Stimulated activated CD4-positive, alpha-beta T cell treated with anti-CD3 and anti-CD28 coated beads, Interleukin-12 subunit alpha, Interleukin-12 subunit beta, amount 100 ng/mL, for 24 hours (primary cell): ENCODE measurements at regions not wholly inside any gene's neighbourhood (a gene's known extent, or its start where the extent isn't known, plus 50 kb on each side); places are given as distances from the start of the nearest gene placed in this dataset.

Experiments
- DNase-seq, 2 experiments: peaks; one replicate each; pipeline ENCODE4 v3.0.0-alpha.2; 2020; ENCODE audit warnings: low read depth in 2 of 2

DNA sequence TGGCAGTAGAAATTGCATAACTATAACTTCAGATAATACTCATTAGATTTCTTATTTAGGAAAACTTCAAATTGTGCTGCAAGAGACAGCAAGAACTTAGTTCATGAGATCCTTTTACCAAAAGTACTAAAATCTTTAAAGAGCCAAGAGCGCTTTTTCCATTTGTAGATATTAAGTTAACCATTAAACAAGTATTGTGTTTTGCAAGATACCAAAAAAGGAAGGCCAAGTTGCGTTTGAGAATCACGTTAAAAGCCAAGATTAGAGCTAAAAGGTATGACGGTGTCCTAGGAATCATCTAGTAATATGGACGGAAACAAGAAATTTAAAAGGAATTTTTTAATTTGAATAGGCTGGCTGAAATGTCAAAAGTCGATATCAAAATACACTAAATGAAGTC is 361.3 kb upstream of the LYPLAL1 start:
- no peak for DNase-seq

DNA sequence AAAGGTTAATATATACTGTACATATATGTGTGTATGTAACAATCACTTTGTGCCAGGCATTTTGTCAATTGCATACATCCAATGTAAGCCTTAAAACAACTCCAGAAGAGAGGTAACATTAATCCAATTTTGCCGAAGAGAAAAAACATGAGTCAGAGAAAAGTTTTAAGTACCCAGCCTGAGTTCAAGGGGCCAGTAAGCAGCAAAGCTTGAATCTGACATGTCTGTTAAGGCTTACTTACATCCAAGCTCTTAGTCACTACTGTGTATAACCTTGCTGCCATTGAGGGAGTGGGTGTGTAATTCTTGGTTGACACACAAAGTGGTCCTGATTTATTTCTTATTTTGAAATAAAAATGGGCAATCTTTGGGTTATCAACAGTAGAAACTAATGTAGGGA is 360.4 kb upstream of the LYPLAL1 start:
- DNase-seq = no peak

DNA sequence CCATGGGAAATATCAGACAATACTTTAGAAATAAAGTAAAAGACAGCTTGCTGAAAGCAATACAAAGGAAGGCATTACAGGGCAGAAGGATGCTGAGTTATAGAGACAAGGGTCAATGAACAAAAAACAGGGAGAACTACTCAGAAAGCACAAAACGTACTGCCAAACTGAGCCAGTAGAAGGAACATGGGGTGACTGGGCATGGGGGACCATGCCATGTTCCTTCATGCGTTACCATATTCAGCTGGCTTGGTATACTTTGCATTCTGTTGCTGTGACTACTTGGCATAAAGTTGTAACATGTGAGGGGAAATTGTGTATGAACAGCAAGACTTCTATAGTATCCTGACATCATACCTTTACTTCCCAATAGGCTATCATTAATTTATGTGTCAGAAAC is 358.6 kb upstream of the LYPLAL1 start:
- DNase-seq = no peak

DNA sequence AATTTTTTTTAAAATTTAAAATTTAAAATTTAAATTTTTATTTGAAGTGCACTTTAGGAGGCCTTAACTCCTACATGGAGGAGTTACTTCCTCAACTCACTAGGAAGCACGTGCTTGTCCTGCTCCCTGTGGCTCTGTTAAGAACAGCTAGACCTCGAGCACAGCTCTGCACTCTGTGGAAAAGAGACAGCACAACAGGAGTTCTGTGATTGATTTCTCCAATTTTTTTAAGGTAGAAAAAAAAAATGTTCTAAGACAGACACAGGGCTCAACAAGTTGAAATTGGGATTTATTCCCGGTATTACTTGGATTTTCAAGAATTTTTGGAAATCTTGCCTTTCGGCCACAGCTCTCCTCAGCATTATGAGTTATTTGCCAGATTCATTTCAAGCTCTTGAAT is 356.6 kb upstream of the LYPLAL1 start:
- no peak for DNase-seq

DNA sequence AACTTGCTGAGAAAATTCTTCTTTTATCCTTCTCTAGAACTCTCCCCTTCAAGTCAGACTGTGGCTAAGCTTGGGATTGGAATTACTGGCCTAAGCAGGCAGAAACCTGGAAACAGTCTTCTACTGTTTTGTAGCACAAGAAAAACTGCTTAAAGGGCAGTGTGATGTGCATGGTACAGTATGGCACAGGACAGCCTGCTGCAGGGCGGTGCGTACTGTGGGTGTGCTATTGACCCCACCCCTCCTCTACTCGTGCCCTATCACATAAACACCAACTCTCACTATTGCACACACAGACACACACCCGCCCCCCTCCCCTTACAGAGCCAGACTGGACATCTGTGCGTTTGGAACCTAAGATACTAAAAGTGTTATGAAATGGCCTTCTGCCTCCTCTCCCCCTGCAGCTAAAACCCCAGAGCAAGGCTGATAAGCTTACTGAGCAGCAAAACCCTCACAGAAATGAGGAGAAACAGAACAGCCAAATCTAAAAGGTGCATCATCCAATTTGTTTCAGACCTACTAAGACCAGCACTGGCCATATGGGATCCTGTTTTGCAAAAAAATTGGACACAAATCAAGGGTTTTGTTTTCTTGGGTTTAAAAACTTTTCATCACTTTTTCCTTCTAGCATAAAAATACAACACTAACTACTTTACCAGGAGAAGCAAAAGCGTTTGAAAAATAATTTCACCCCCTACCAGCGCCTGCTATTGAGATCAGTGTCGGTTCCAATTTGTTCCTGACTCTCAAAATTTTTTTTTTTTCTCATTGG is 355.8 kb upstream of the LYPLAL1 start:
- DNase-seq = no peak

DNA sequence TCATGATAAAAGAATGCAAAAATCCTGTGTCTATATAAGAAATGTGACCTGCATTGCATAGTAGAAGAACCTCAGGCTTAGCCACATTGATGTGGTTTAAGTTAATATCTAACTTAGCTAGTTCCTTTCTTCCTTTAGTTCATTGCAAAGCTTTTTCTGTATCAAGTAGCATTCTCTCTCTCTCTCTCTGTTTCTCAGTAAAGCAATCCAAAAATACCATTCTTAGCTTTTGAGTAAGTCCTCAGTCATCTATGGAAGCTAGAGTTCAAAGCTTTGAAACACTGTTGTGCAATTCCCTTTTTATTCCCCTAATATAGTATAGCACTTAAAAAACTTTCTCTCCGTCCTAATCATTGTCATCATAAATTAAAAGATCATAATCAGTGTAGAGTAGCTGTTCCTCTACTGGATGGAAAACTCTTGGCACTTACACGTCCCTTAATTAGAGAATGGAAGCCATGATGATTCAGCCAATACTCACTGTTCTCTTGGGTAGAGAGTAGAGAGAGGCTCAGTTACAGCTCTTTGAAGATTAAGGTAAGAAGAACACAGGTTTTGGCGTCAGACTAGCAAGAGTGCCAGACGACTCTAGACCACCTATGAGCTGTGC is 350.3 kb upstream of the LYPLAL1 start:
- DNase-seq = no peak

DNA sequence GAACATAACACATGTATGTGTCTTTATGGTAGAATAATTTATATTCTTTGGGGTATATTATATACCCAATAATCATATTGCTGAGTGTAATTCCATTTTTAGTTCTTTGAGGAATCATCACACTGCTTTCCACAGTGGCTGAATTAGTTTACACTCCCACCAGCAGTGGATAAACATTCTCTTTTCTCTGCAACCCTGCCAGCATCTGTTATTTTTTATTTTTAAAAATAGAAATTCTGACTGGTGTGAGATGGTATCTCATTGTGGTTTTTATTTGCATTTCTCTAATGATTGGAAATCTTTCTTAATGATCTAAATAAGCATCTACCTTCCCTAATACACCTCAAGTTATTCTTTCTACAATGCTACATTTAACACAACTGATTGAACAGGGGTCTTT is 346.2 kb upstream of the LYPLAL1 start:
- no peak for DNase-seq

DNA sequence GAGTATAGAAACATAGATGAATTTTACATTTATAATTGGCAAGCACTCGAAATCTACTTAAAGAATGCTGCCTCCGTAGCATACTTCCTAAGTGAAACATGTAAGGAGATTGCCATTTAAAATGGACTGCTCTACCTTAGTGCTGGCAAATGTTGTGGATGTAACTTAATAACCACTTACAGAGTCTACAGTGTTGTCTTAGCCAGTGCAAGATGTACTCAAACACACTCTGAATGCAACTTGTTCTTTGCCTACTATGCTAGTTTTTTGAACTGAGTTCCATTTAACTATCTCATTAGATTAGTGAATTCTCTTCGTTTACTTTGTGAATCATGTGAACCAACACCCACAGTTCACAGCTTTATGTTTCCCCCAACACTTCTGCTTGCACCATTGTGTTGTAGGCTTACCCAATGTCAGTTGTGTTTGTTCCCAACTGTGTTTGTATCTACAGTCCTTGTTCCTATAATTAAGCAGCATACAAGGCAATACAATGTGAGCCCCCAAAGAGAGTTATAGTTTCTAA is 345.5 kb upstream of the LYPLAL1 start:
- DNase-seq = no peak

DNA sequence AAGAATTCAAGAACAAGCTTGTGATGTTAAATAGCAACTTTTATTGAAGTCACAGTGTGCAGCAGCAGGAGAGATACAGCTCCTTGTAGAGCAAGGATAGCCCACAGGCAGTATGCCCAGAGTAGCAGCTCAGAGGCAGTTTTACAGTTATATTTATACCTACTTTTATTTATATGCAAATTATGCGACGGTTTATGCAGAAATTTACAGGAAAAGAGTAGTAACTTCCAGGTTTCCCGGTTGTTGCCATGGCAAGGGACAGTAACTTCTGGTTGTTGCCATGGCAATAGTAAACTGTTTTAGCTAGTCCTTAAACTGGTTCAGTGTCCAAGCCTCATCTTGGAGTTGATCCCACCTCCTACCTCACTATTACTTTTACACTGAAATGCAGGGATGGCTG is 344.6 kb upstream of the LYPLAL1 start:
- no peak for DNase-seq

DNA sequence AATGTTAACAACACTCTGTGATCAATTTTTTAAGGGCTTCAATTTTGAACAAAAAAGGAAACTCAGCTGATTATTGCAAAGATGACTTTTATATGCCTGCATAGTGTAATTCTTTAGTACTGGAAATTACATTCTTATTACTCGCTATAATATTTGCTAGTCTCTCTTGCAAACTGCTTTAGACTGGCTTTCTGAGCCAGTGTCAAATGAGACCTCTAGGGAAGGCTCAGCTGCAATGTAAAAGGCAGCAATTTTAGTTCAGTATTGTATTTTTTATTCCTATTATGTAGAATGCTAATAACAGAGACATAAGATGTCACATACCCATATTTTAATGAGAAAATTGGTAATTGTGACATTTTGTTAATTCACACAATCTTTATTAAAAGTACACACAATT is 338.1 kb upstream of the LYPLAL1 start:
- DNase-seq = no peak

DNA sequence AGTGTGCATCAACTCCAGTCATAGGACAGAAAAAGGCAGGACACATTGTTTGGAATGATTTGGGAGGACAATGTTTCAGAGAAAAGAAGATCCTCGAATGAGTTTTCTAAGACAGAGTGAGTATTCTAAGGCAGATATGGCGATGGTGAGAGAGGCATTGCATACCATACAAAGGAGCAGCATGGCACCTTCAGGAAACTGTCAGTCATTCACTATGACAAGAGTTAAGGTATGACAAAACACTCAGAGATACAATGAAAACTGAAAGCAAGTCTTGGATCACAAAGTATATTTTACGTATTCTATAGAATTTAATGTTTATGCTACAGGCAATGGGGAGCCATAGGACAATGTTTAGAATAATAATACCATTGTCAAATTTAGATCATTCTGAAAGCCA is 337.4 kb upstream of the LYPLAL1 start:
- DNase-seq = no peak

DNA sequence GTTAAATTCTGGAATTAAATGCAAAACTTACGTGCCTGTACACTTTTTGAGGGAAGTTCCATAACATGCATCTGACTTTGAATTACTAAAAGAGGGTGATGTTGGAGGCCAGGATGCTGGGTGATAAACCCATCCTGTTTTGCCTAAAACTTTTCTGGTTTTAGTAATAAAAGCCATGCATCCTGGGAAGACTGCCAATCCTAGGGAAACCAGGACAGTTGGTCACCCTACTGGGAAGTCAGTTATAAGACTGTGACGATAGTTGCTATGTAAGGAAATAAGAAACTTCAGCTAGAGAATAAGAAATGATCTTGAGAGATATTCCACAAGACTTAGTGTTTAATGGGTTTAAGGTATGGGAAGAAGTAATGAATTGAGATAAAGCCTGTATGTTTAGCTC is 336.6 kb upstream of the LYPLAL1 start:
- no peak for DNase-seq

DNA sequence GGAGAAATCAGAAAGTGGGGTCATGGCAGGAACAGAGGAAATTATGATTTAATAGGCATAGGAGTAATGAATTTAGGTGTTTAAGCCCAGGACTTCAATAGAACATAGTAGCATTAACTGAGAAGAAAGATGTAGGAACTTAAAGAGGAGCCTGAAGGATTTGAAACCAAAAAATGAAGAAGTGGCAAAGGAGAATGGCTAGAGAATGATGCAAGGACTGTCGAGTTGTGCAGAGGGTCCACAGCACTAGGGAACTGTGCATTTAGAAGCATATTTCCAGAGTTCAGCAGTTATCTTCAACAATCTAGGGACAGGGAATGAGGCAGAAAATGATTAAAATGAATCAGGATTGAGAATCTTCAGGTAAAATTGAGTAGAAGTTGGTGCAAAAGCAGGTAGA is 328.1 kb upstream of the LYPLAL1 start:
- DNase-seq = no peak

DNA sequence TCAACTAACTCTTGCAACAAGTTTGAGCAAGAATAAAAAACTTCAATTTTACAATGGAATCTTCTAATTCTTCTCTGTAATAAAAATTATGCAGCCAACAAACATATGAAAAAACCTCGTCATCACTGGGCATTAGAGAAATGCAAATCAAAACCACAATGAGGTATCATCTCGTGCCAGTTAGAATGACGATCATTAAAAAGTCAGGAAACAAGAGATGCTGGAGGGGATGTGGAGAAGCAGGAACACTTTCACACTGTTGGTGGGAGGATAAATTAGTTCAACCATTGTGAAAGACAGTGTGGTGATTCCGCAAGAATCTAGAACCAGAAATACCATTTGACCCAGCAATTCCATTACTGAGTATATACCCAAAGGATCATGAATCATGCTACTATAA is 327.5 kb upstream of the LYPLAL1 start:
- DNase-seq = no peak

DNA sequence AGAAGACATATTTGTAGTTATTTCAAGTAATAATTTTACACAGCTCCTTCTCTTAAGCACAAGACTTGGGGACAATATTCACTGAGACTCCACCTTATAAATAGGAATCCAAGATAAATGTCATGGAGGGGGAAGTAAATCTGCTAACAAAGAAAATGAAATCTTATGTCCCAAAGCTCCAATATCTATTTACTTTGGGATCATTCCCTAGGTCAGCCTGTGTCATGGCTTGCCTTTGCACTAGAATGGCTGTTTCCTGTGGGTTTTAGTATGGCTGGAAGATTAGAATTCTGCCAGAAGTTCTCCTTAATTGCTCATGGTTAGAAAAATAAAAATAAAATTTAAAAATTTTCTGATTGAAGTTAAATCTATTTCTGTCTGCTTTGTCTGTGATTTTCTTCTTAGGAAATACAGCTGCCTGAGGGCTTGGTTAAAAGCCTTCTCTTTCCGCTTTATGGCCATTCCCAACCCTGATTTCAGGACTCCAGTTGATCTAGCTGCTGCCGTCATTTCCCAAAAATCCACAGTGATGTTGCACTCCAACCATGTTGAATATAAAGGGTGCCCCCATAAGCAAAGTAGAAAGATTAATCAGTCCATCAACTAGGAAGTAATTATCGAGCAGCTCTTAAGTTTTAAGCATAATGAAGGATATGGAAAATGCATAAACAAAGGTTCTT is 326.4 kb upstream of the LYPLAL1 start:
- no peak for DNase-seq

DNA sequence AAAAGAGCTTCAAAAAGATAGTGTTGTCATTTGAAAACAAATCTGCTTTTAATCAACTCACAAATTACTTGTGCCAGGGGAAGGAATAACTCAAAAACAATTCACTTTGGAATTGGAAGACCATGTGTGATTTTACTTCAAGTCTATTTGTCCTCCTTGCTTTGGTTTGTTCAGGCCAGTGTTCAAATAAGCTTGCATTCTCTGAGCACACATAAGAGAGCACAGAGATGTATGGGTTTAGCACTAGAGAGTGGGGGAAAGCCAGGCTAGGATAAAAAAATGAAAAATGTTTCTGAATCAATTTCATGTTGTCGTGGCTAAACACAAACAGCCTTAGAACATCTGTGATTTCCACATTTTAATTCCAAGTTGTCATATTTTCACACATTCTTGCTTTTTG is 325.7 kb upstream of the LYPLAL1 start:
- no peak for DNase-seq

DNA sequence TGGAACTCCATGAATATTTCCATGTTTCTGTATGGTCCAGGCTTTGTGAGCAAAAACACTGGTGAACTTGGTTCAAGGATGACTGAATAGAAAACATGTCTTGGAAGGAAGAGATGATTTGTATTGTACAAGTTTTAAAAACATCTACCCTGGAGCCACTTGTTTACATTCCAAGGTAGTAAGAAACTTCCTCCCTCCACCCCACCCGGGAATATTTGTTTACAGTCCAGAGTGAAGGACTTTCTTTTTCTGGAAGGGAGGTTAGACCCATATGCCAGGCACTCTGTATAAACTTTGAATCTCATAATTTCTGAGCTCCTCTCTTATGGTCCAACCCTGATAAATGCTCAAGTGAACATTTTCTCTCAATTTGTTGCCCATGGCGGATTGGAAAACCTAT is 323.3 kb upstream of the LYPLAL1 start:
- DNase-seq = no peak

DNA sequence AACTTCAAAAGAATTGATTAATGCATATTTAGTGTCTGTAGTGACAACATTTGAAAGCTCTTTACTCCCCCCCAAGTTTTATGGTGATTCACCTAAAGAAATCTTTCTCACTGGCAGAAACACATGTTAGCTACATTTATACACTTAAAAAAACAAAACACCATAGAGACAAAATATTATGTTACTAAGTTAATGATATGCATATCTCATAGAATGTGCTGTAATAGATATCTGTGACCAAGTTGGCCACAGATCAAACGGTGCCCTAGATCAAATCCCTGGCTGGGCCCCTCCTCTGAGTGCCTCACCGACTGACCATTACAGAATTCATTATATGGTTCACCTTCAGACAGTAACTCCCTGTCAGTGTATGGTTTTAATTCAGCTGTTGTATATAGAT is 322.1 kb upstream of the LYPLAL1 start:
- DNase-seq = no peak

DNA sequence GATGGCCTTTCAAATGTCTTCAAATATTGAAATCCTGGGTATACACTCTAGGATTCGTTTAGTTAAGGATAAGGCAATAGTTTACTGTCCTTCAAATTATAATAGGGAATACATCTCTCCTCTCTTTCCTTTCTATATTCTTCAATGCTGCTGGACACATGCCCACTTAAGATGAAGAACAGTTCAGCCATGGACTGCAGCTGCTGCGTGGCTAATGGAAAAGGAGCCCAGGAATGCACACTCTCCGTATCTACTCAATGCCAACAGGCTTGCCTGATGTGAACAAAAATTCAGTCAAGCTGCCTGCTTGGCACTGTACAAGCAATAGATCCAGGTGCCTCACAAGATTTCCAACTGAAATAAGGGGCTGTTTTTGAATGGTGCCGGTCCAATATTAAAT is 321.2 kb upstream of the LYPLAL1 start:
- DNase-seq = no peak

DNA sequence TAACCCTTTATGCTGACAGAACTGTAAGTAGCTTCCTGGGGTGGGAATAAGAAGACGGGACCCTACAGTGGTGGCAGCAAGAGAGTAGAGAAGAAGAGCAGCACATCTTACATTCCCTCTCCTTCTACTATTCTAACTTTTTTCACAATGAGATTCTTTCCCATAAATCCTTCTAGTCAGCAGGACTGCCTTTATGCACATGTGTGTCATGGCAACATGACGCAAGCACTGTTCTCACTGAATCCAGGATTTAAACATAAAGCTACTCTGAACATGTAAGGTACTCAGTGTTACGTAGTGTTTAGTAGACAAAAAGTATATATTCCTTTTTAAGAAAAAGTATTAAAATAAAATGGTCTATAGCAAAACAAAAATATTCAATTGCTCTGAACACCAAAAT is 309.7 kb upstream of the LYPLAL1 start:
- no peak for DNase-seq

DNA sequence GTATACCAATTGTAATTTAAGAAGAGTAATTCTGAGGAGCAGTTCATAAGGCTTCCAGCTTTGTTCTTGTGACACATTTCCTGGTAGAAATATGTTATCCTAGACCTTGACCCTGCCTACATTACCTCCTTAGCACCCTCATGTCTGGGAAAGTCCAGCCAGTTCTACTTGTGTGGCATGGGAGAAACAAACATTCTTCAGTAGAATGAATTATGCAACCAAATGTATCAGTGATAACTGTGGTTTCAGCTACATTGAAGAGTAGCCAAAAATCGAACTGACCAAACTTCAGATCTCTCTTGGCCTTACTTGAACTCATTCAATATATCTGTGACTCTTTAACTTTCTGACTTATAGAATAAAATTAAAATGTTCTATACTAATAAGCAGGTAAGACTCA is 308.1 kb upstream of the LYPLAL1 start:
- DNase-seq = no peak

DNA sequence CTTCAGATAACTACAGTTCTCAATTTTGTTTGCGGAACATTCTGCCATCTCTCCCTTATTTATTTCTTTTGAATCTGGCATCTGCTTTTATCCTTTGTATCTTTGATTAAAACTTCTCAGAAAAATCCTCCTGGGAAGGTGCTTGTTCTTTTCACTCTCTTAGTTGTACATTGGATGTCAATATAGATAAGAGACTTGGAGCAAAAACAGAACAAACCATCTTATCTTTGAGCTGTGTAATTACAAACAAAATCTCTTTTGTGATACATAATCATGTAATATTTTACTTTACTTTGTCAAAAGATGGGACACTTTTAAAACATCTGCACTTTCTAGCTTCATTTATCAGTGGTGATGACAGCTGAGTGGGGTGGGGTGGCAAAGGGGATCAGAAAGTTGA is 307.2 kb upstream of the LYPLAL1 start:
- DNase-seq = no peak

DNA sequence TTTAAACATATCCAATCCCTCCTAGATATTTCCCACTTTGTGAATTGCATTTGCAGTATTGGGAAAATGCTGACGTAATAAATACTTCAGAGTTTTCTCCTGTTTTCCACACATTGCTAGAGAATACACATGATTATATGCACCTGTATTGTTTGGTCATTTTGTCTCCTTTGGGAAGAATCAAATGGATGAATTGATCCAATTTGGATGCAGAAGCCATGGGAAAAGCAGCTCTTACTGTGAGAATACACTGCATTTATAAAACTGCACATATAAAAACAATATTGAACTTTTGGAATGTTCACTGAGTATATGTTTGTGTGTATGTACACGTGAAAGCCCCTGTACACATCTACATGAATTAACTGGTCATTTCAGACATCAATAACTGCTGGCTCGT is 306.6 kb upstream of the LYPLAL1 start:
- no peak for DNase-seq
